ACHN (cell line): ENCODE measurements at regions not wholly inside any gene's neighbourhood (a gene's known extent, or its start where the extent isn't known, plus 50 kb on each side); places are given as distances from the start of the nearest gene placed in this dataset.
"Not testable (repeated sequence)": the region's sequence is repeated elsewhere in the genome, so short reads cannot be mapped to it uniquely, and the experiment has no call there.

Experiments
- DNase-seq: peaks from one replicate; pipeline ENCODE4 v3.0.0-alpha.2; 2015
- in situ Hi-C: cut with HindIII; loops from 2 replicates; pipeline ENCODE4 v1.10.0; 2017; ENCODE audit warnings: low sequenced_read_pairs, low pct_ligation_motif_present, low pct_unique_long_range_greater_than_20kb

DNA sequence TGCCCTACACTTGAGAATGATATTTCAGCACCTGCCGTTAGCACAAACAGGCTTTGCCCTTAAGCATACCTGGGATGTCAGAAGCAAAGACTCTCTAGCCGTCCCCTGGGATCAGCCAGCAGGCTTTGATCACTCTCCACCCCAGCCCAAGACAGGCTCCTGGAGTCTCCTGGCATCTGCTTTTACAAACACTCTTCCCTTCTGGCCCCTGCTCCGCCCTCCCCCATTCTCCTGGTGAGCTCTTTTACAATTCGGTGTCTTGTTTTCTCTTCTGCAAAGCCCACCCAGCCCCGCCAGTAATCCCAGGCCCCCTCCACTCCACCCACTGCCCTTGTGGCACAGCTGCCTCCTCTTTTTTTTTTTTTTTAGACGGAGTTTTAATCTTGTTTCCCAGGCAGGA lies 50.4 kb downstream of the KATNIP start:
- no peak for DNase-seq
- in situ Hi-C loops, result no loop called here

DNA sequence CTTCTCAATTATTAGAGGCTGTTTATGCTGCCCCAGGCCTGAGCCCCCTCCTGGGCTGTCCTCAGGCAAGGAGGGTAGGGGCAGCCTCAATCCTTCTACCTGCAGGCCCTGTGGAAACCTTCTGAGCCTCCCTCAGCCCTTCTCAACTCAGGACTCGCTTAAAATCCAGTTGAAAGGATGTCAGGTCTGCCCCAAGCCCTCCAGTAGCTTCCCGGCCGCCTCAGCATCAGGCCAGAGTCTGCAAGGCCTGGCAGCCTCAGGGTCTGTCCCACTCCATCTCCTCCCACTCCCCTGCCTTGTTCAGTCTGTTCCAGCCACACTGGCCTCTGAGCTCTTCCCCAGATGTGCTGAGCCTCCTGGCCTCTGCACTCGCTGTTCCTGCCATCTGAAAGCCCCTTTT lies 52.2 kb downstream of the KATNIP start:
- in situ Hi-C loops, result no loop called here

DNA sequence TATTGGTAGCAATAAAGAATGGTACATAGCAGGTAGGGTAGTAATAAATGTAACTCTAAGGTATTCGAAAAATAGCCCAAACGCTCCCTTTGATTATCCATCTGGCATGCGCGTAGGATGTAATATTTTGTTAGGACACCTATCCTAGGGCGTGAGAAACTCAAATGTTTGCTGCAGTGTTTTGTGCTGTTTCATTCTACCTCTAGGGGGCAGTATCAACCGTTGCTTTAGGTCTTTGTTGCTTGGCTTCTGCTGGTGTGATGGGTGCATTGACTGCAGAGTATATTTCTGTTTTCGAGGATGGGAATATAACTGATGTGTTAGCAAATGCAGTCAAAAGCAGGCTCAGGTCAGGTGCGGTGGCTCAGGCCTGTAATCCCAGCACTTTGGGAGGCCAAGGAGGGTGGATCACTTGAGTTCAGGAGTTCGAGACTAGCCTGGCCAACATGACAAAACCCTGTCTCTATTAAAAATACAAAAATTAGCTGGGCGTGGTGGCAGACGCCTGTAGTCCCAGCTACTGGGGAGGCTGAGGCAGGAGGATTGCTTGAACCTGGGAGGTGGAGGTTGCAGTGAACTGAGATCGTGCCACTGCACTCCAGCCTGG lies 55.7 kb downstream of the KATNIP start:
- peak; percentile 67 for DNase-seq
- in situ Hi-C loops, result not testable (repeated sequence)

More for the DNA sequence above, 52.2 kb downstream of the KATNIP start:
- DNase-seq, result no peak

DNA sequence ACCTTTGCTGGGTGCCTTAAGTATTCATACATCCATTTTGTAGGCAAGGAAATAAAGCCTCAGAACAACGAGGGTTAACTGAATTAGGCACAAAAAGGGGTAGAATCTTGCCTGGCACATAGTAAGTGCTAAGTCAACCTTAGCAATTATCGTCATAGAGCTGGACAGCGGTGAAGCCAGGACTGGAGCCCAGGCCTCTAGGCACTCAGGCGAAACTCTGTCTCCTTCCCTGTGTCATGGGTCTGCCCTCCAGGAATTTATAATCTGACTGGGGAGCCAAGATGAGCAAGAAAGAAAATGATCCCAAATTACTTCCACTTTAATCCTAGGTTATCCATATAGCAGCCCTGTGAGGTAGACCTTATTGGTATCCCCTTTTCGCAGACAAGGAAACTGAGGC lies 61.4 kb downstream of the KATNIP start:
- peak; percentile 74 for DNase-seq
- in situ Hi-C loops, result no loop called here

DNA sequence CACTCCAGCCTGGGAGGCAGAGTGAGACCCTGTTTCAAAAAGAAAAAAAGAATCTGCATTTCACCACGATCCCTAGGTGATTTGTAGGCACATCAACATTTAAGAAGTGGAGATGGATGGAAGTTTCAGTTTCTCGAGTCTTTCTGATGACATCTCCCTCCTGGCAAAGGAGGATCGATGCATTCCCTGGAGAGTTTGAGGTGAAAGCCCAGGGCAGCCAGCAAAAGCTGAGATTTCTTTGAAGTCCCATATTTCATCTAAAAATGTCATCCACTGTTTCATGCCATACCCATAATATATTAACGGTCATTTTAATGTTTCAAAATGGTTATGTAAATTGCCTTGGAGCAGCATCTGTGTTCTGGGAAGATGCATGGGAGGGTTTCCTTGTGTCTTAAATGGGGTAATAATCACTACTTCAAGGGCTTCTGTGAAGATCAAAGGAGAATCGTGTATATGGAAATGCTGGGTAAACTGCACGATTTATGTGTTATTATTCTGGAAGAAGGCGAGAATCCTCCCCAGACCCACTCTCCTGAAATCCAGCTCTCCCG lies 63.4 kb downstream of the KATNIP start:
- no peak for DNase-seq
- in situ Hi-C loops, result no loop called here

DNA sequence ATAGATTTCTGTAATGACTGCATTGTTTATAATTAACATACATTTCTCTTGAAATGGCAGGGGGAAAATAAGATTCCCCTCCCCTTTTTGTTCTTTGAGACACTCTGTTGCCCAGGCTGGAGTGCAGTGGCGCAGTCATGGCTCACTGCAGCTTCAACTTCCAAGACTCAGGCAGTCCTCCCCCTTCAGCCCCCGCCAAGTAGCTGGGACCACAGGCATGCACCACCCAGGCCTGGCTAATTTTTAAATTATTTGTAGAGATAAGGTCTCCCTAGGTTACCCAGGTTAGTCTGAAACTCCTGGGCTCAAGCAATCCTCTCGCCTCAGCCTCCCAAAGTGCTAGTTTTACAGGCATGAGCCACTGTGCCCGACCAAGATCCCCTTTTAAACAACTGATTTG lies 67.7 kb downstream of the KATNIP start:
- peak; percentile 74 for DNase-seq
- in situ Hi-C loops, result no loop called here

DNA sequence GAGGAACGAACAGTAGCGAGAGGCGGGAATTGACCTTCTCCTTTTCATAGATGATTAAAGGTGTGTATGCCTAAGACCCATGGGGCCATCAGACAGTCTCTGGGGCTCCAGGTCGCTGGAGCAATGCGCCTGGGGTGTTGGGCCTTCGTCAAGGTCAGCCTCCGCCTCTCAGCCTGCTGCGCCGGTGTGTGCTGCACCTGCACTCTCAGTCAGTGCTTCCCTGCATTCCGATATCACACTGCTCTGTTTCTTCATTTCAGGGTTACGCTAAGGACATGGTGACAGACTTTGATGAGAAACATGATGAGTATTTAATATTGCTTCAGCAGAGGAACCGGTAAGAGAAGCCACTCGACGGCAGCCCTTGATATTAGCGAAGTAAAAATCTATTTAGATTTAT lies 68.2 kb downstream of the KATNIP start:
- in situ Hi-C loops, result no loop called here
- no peak for DNase-seq

DNA sequence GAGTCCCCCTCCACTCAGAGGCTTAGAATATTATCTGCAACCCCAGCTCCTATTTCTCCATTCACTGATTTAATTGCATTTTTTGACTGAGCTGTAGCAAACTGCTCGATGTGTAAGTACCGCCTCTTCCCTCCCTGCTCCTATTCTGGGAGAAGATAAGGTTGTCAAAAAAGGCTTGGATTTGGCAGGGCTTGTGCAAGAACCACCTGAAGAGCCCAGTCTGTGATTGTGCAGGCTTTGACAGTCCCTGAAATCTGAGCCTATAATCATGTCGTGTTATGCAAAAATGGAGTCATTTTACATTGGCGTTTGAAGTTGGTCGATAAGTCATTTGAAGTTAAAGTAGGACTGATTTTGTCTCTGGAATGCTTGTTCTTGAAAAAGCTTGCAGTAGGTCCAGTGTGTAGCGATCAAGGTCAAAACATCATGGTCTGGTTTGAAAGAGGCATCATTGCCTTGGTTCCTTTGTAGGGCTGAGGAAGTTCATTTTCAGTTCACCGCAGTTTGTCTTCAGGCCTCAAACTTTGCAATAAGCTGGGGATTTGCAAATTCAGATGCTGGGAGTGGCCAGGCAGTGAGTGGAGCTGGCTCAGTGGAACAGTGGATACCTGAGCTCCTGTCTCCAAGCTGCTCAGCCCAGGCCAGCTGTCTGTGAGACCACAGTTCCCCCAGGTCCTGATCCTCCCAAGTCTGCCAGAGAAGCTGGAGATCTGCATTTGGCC lies 68.8 kb downstream of the KATNIP start:
- in situ Hi-C loops, result no loop called here
- no peak for DNase-seq

DNA sequence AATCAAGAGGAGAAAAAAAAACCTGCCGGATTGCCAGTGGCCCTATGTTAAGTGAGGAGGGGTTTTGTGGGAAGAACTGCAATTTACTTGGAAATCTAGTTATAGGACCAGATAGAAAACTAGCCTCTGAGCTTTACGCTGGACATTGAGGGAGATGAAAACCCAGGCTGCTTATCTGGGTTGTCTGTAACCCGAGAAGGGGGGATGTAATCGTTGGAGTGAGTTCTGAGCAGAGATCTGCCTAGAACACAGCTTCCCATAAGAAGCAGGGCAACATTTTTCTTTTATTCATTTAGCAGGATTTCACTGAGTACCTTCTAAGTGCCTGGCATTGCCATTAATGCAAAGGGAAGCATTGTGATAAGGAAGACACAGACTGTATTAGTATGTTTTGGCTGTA lies 70.6 kb downstream of the KATNIP start:
- no peak for DNase-seq
- in situ Hi-C loops, result no loop called here

DNA sequence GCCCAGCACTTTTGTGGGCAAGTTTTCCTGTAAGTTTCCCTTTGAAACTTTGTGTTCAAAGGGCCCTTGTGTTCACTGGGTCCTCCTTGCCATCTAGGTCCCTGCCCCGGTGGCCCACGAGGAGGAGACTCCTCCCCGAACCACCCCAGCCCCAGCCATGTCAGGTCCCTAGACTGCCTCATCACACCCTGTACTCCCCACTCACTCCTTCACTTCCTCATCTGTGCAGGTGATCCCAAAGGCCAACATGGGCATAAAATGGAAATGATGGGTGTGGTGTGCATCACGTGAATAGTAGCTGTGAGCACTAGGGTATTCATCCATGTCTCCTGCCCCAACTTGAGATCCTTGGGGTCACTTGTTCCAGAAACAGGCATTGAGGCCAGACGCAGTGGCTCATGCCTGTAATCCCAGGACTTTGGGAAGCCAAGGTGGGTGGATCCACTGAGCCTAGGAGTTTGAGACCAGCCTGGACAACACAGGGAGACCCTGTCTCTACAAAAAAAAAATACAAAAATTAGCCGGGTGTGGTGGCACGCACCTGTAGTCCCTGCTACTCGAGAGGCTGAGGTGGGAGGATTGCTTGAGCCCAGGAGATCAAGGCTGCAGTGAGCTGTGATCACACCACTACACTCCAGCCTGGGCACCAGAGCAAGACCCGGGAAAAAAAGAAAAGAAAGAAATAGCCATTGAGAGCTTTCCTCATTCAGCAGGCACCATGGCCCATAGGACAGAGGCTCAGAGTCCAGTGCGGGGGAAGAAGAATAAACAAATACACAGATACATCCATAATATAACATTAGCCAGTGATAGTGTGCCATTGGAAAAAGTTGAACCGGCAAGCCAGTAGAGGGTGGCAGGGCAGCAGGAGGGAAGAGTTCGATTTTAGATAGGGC lies 74.5 kb downstream of the KATNIP start:
- in situ Hi-C loops, result no loop called here
- no peak for DNase-seq

DNA sequence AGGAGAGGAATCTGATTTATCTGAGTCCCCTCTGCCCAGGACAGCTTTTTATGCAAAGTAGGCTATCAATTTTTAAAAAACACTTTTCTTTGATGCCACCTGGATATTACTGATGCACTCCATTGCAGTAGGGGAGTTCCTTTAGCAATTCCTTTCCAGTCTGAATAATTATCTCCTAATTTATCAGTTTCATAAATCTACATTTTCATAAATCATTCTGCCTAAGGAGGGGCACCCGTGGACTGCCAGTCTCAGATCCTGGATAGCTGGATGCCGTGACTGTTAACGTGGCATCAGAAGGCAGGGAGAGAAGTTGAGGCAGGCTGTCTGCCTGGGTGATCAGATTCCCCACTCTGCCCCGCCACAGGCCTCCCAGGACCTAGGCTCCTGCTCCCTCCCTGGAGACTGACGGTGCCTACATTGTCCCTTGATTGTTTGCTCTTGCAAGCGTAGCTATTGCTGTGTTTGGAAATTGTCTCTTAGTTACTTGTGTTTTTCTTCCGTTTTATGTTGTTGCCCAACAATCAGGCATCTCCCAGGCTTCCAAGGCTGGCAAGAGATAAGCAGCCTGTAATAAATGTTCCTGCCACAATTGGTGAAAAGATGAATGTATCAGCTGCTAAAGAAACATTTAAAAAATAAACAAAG lies 75.2 kb downstream of the KATNIP start:
- DNase-seq, result no peak
- in situ Hi-C loops, result no loop called here

DNA sequence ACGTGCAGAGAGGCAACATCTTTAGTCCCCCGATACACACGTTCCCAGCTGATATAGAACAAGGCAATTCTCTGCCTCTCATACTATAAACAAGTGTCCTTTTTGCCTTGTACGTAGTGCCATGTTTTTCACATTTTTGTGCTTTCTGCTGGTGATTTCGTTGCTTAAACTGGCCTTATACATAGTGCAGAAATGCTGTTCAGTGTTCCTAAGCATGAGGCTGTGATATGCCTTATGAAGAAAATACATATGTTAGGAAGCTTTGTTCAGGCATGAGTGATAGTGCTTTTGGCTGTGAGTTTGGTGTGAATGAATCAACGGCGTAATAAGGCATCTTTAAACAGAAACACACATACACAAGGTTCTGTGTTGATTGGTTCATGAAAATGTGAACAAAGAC lies 77.2 kb downstream of the KATNIP start:
- in situ Hi-C loops, result no loop called here
- no peak for DNase-seq

DNA sequence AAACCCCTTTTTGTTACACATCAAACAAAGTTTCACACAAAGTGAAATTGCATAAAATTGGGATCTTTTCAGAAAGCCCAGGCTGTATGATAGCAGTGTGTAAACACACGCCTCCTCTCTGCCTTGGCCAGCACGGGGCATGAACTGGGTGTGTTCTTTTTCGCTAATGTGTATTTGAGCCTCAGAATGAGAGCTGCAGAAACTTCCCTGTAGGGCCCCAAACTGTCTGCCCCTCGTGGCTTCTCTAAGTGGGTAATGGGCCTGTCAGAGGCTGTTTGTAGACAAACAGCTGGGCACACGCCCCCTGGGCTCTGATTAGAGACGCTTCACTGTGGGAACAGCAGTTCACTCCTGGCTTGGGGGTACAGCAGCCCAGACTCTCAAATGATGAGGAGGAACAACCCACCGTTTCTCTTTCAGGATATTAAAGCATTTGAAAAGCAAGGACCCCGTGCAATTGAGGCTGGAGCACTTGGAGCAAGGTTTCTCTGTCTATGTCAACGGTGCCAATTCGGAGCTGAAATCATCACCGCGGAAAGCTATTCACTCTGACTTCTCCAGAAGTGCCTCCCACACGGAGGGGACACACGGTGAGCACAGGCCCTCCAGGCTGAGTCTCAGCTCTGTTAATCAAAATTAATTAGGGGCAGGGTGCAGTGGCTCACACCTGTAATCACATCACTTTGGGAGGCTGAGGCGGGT lies 78.4 kb downstream of the KATNIP start:
- in situ Hi-C loops, result no loop called here
- DNase-seq, result no peak

DNA sequence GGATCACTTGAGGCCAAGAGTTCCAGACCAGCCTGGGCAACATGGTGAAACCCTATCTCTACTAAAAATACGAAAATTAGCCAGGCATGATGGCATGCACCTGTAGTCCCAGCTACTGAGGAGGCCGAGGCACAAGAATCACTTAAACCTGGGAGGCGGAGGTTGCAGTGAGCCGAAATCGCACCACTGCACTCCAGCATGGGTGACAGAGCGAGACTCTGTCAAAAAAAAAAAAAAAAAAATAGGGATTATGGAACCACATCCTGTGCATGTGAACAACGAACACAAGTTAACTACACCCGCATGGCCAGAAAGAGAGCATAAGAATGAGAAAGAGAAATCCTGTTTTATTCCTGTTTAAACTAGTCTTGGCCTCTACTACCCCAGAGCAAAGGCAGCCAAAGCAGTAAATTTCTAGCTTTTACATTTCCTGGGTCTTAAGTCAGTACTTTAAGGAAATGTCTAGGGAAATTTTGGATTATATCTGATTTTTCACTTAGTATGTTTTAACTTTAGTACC lies 79.1 kb downstream of the KATNIP start:
- in situ Hi-C loops, DNase-seq: not testable (repeated sequence)

DNA sequence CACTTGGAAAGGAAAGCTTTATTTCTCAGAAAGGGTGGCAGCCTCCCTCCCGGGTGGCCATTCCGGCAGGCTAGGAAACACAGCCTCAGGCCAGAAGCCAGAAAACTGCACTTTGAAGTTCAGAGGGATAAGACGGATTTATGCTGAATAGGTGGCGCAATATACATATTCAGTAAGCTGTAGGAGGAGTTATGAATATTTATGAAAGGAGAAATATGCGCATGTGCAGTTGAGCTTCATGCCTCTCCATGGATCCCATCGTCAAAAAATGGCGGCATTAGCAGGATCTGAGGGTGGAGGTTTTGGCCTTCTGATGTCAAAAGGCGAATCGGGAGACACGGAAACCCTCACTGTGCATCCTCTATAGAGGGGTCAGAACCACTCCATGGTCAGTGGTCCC lies 82.3 kb downstream of the KATNIP start:
- DNase-seq, result no peak
- in situ Hi-C loops, result no loop called here

DNA sequence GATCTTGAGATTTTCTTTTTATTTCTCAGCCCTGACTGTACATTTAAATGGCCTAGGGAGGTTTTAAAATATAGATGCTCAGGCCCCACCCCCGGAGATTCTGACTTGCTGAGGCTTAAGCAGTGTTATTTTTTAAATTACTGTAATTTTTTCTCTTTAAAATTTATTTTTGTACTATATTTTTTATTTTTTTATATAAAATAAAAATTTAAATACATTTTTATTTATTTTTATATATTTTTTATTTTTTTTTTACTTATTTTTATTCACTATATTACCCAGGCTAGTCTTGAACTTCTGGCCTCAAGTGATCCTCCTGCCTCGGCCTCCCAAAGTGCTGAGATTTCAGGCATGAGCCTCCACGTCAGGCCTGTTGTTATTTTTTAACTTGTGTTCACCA lies 83.3 kb downstream of the KATNIP start:
- in situ Hi-C loops, result no loop called here
- no peak for DNase-seq

DNA sequence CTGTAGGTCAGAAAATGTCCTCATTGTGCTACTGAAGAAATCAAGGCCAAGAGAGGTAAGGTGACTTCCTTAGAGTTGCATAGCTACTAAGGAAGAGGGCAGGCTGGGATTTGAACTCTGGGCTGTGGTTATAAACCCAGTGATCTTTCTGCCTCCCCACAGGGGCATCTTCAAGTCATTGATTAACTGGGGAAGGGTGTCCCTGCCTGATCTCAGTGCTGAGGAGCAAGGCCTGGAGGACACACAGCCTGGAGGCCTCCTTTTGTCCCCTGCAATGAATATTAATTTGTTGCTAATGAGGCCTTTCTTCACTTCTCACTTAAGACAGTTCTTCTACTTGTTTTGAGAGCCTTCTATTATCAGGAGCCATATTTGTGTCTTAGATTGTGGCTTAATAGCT lies 83.8 kb downstream of the KATNIP start:
- no peak for DNase-seq
- in situ Hi-C loops, result no loop called here

DNA sequence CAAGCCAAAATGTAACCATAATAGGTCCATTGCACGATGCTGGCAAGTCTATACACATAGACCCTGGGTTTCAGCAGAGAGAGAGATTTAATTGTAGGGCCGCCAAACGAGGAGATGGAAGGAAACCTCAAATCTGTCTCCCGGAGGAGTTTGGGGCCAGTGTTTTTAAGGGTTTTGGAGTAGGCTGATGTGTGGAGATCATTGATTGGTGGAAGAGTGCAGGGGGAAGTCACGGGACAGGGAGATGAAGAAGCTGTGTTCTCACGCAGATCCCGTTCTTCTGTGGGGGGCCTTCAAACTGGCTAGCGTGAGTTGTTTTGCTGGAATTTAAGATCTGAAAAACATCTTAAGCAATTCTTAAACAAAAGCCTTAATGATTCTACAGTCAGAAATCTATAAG lies 84.8 kb downstream of the KATNIP start:
- DNase-seq, result no peak
- in situ Hi-C loops, result no loop called here
